ENCODE measurements at regions not wholly inside any gene's neighbourhood (a gene's known extent, or its start where the extent isn't known, plus 50 kb on each side); places are given as distances from the start of the nearest gene placed in this dataset.

DNA sequence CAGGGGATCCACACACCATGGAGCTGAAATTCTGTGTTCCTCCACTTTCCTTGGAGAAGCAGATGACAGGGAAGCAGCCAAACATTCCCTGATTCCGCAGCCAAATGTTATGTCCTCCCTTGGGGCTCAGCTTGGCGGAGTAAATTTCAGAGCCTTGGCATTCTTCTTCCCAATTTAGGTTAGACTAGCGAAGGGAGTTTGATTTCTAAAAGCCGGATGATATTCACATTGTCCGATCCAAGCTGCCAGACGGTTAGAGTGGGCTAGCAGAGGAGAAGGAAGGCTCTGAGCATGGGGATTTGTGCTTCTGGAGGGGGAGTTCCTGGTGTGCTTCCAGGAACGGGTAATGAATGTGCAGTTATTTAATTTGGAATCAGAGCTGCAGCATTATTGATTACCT, 380.4 kb upstream of the EEF2KMT start:
- FAIRE-seq = no peak
- DNase-seq (ENCODE audit: insufficient read length, low spot score) = no peak
- no peak for TF ChIP-seq POLR2A (IDR thresholded peaks at IDR 0.05; ENCODE audit: low read depth, low read length)

- no peak for FAIRE-seq
- no peak for TF ChIP-seq POLR2A (IDR thresholded peaks at IDR 0.05; ENCODE audit: low read depth, low read length)
Measured at GRCh38 chr16:5477251-5477650, 379.7 kb upstream of the EEF2KMT start.

DNA sequence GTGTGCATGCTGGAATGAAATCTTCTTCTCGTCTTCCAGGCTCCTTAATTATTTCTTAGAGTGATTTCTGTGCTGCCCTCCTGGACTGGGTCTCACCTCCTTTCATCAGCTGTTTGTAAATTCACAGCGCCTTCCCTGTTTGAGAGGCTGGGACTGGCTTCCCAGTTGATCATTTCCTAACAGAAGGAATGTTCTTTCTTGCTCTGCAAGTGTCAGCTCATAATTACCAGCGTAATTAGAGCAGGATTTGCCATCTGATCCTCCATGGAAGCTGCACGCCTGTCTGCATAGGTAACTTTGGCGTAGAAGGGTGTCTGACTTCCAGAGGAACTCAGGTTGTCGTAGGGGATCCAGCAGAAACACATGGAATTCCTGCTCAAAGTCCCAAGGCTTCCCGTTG, 375.0 kb upstream of the EEF2KMT start:
- FAIRE-seq = no peak
- TF ChIP-seq POLR2A (IDR thresholded peaks at IDR 0.05; ENCODE audit: low read depth, low read length) = no peak
- no peak for DNase-seq (ENCODE audit: insufficient read length, low spot score)

More at GRCh38 chr16:5477251-5477650, 379.7 kb upstream of the EEF2KMT start:
- DNase-seq (ENCODE audit: insufficient read length, low spot score) = no peak

DNA sequence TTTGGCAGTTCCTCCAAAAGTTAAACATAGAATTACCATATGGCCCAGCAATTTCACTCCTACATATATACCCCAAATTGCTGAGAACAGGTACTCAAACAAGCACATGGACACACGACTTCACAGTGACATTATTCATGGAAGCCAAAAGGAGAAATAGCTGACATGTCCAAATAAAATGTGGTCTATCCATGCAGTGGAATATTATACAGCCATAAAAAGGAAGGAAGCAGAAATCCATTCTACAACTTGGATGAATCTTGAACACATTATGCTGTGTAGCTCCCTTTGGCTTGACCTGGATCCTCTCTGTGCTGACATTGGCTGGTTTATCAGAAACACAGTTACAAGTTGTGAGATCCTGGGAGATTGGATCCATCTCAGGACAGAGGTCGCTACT, 370.9 kb upstream of the EEF2KMT start:
- TF ChIP-seq POLR2A (IDR thresholded peaks at IDR 0.05; ENCODE audit: low read depth, low read length) = no peak
- FAIRE-seq = no peak
- no peak for DNase-seq (ENCODE audit: insufficient read length, low spot score)

- FAIRE-seq (no peak), DNase-seq (ENCODE audit: insufficient read length, low spot score) (no peak)
- TF ChIP-seq POLR2A (IDR thresholded peaks at IDR 0.05; ENCODE audit: low read depth, low read length) = no peak
Measured at GRCh38 chr16:5467552-5467951, 370.0 kb upstream of the EEF2KMT start.

- DNase-seq (ENCODE audit: insufficient read length, low spot score) (no peak), FAIRE-seq (no peak)
- TF ChIP-seq POLR2A (IDR thresholded peaks at IDR 0.05; ENCODE audit: low read depth, low read length) = no peak
Measured at GRCh38 chr16:5466551-5466950, 369.0 kb upstream of the EEF2KMT start.

- no peak for FAIRE-seq
- TF ChIP-seq POLR2A (IDR thresholded peaks at IDR 0.05; ENCODE audit: low read depth, low read length) = no peak
Measured at GRCh38 chr16:5465714-5466113, 368.1 kb upstream of the EEF2KMT start.

DNA sequence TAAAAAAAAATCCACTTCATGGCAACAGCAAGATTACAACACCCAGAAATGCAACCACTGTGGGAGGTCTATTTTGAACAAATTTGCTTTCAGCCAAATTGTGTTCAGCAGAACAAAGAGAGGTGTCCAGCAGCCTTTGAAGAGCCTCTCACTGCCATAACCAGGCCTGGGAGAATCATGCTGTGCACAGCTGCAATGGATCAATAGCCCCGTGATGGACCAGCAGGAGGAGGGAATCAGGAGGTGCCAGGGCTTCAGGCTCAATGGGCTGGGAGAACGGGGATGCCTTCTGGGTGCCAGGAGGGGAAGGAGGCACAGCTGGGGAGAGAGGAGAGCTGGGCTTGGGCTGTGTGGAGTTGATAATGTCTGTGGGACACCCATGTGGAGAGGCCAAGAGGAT, 366.2 kb upstream of the EEF2KMT start:
- DNase-seq (ENCODE audit: insufficient read length, low spot score) (no peak), FAIRE-seq (no peak)
- TF ChIP-seq POLR2A (IDR thresholded peaks at IDR 0.05; ENCODE audit: low read depth, low read length) = no peak

More at GRCh38 chr16:5465714-5466113, 368.1 kb upstream of the EEF2KMT start:
- DNase-seq (ENCODE audit: insufficient read length, low spot score) = no peak

DNA sequence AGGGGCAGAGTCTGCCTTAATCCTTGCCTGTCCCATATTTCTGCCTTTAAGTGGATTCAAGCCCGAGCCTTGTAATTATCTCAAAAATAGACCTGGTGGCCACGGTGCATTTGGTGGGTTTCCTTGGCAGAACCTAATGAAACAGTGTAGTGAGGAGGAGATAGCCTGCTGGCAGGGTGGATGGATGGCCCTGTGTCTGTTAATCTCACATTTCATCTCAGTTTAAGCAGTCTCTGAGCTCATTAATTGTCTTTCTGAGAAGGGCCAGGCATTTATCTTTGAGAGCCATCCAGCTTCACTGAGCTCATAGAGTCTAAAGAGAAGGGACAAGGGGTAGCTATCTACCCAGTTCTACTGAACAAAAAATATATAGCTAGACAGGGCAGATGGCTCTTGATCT, 364.0 kb upstream of the EEF2KMT start:
- no peak for TF ChIP-seq POLR2A (IDR thresholded peaks at IDR 0.05; ENCODE audit: low read depth, low read length)
- DNase-seq (ENCODE audit: insufficient read length, low spot score) = no peak
- FAIRE-seq = no peak

- TF ChIP-seq POLR2A (IDR thresholded peaks at IDR 0.05; ENCODE audit: low read depth, low read length) = no peak
- DNase-seq (ENCODE audit: insufficient read length, low spot score) (no peak), FAIRE-seq (no peak)
Measured at GRCh38 chr16:5461141-5461540, 363.5 kb upstream of the EEF2KMT start.

- no peak for TF ChIP-seq POLR2A (IDR thresholded peaks at IDR 0.05; ENCODE audit: low read depth, low read length)
- no peak for DNase-seq (ENCODE audit: insufficient read length, low spot score)
- no peak for FAIRE-seq
Measured at GRCh38 chr16:5460701-5461100, 363.1 kb upstream of the EEF2KMT start.

GRCh38 chr16:5459863-5460262, 362.3 kb upstream of the EEF2KMT start:
- FAIRE-seq (no peak), DNase-seq (ENCODE audit: insufficient read length, low spot score) (no peak)
- TF ChIP-seq POLR2A (IDR thresholded peaks at IDR 0.05; ENCODE audit: low read depth, low read length) = no peak

DNA sequence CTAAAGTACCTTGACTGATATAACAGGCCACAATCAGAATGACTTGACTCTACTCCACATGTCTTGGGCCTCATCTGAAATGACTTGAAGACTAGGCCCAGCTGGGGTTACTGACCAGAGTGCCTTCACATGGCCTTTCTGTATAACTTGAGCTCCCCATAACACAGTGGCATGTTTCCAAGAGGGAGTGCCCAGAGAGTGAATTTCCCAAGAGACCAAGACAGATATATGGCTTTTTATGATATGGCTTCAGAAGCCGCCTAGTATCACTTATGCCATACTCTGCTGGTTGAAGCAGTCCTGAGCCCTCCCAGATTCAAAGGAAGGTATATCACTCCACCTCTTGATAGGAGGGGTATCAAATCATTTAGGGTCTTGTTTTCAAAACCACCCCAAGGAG, 357.5 kb upstream of the EEF2KMT start:
- no peak for TF ChIP-seq POLR2A (IDR thresholded peaks at IDR 0.05; ENCODE audit: low read depth, low read length)
- FAIRE-seq (no peak), DNase-seq (ENCODE audit: insufficient read length, low spot score) (no peak)

DNA sequence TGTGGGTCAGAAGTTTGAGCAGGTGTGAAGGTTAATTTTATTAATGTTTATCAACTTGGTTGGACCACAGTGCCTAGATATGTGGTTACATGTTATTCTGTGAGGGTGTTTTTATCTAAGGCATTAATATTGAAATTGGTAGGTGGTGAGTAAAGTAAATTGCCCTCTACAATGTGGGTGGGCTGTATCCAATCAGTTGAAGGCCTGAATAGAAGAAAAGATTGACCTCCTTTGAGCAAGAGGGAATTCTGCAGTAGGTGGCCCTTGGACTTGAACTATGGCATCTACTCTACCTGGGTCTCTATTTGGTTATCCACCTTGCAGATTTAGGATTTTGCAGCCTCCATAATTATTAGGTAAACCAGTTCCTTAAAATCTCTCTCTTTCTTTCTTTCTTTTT, 356.8 kb upstream of the EEF2KMT start:
- DNase-seq (ENCODE audit: insufficient read length, low spot score) (no peak), FAIRE-seq (no peak)
- no peak for TF ChIP-seq POLR2A (IDR thresholded peaks at IDR 0.05; ENCODE audit: low read depth, low read length)

DNA sequence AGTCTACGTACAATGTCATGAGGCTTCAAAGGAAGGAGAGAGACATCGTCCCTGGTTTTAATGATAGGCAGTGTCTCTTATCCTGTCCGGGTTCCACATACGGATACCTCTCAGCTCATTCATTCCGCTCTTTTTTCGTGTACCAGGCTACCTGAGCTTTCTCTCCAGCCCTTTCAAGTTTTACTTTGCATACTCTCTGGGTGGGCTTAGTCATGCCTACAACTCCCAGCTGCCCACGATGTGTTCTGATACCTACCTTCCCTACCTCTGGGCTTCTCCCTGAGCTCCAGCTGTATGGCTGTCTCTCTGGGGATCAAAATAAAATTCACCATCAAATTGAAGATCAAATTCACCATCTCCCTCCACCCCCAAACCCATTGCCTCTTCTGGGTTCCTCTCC, 354.0 kb upstream of the EEF2KMT start:
- no peak for TF ChIP-seq POLR2A (IDR thresholded peaks at IDR 0.05; ENCODE audit: low read depth, low read length)
- FAIRE-seq = no peak
- no peak for DNase-seq (ENCODE audit: insufficient read length, low spot score)

DNA sequence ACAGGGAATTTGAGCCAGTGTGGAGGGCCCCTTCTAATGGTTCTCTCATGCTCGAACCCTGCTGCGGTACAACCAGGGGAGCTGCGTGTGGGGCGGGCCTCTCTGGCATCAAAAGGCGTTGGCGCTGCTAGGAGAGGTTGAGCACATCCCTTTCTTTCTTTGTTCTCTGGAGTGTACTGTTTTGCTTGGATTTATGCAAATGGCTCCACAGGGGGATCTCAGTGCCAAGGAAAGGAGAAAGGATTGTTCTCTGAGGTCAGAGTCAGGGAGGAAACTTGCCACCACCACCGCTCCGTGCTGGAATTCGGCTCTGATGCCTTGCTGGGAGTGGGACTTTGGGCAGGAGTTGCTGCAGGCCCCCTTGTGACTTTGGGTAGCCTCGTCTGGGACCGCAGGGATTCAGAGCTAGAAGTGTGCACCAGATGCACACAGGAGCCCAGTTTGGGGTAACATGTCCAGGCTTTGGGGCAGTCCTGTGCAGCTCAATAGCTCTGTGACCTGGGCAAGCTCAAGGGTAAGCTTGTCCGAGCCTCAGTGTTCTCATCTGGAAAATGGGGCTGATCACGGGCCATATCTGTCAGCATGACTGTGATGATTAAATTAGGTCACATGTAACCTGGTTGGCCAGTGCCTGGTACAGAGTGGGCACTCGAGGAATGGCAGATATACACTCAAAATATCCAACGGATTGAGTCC, 353.0 kb upstream of the EEF2KMT start:
- TF ChIP-seq POLR2A (IDR thresholded peaks at IDR 0.05; ENCODE audit: low read depth, low read length) = no peak
- no peak for FAIRE-seq
- no peak for DNase-seq (ENCODE audit: insufficient read length, low spot score)

Data from H54 (cell line).